ENCODE measurements at regions not wholly inside any gene's neighbourhood (a gene's known extent, or its start where the extent isn't known, plus 50 kb on each side); places are given as distances from the start of the nearest gene placed in this dataset.

GRCh38 chr15:93943586-93943985 is 287.8 kb upstream of the MCTP2 start:
- Histone ChIP-seq H3K36me3 (ENCODE audit: control insufficient read depth in 2 of 3, insufficient read depth in 3 of 3, low read length in 3 of 3) (no peaks in the 10 kb centered on the region), H3K4me3 (ENCODE audit: low read length in 3 of 3) (no peak overlapping the region), H3K9ac (ENCODE audit: low read length in 3 of 3) (no peak overlapping the region), H3K9me3 (ENCODE audit: control insufficient read depth in 2 of 3, insufficient read depth in 1 of 3, low read length in 3 of 3) (no peaks in the 10 kb centered on the region), H3K4me1 (ENCODE audit: control insufficient read depth in 2 of 3, insufficient read depth in 2 of 3, low read depth in 1 of 3, low read length in 3 of 3) (peaks cover 0 to 5% (median 0%) of the 10 kb centered on the region in 3 donors), H3K27me3 (ENCODE audit: control insufficient read depth, insufficient read depth, low read length) (no peaks in the 10 kb centered on the region), H3K27ac (ENCODE audit: low read depth in 2 of 2, low read length in 2 of 2) (no peak overlapping the region)
- intact Hi-C loops (cut with DNase I), result no loop called here
- DNase-seq (no peak), FAIRE-seq (no peak)
- TF ChIP-seq CTCF (IDR thresholded peaks at IDR 0.05; ENCODE audit: borderline replicate concordance, extremely low read depth, insufficient read depth), result no peak

GRCh38 chr15:93942269-93942694 is 289.1 kb upstream of the MCTP2 start:
- peaks cover 0 to 5% (median 0%) of the 10 kb centered on the region in 3 donors for H3K4me1 ChIP-seq (ENCODE audit: control insufficient read depth in 2 of 3, insufficient read depth in 2 of 3, low read depth in 1 of 3, low read length in 3 of 3)
- DNase-seq (no peak), FAIRE-seq (no peak)
- no peak overlapping the region for H3K4me3 ChIP-seq (ENCODE audit: low read length in 3 of 3)
- no peaks in the 10 kb centered on the region for H3K36me3 ChIP-seq (ENCODE audit: control insufficient read depth in 2 of 3, insufficient read depth in 3 of 3, low read length in 3 of 3)
- intact Hi-C loops (cut with DNase I), result no loop called here
- no peaks in the 10 kb centered on the region for H3K9me3 ChIP-seq (ENCODE audit: control insufficient read depth in 2 of 3, insufficient read depth in 1 of 3, low read length in 3 of 3)
- H3K9ac ChIP-seq (ENCODE audit: low read length in 3 of 3), result no peak overlapping the region
- no peak overlapping the region for H3K27ac ChIP-seq (ENCODE audit: low read depth in 2 of 2, low read length in 2 of 2)
- TF ChIP-seq CTCF (IDR thresholded peaks at IDR 0.05; ENCODE audit: borderline replicate concordance, extremely low read depth, insufficient read depth), result no peak
- no peaks in the 10 kb centered on the region for H3K27me3 ChIP-seq (ENCODE audit: control insufficient read depth, insufficient read depth, low read length)

GRCh38 chr15:93941697-93942096 is 289.7 kb upstream of the MCTP2 start:
- H3K27ac ChIP-seq (ENCODE audit: low read depth in 2 of 2, low read length in 2 of 2), result no peak overlapping the region
- H3K9me3 ChIP-seq (ENCODE audit: control insufficient read depth in 2 of 3, insufficient read depth in 1 of 3, low read length in 3 of 3), result no peaks in the 10 kb centered on the region
- DNase-seq (no peak), FAIRE-seq (no peak)
- no peaks in the 10 kb centered on the region for H3K36me3 ChIP-seq (ENCODE audit: control insufficient read depth in 2 of 3, insufficient read depth in 3 of 3, low read length in 3 of 3)
- peaks cover 0 to 5% (median 0%) of the 10 kb centered on the region in 3 donors for H3K4me1 ChIP-seq (ENCODE audit: control insufficient read depth in 2 of 3, insufficient read depth in 2 of 3, low read depth in 1 of 3, low read length in 3 of 3)
- intact Hi-C loops (cut with DNase I), result no loop called here
- no peak overlapping the region for H3K9ac ChIP-seq (ENCODE audit: low read length in 3 of 3)
- H3K27me3 ChIP-seq (ENCODE audit: control insufficient read depth, insufficient read depth, low read length), result no peaks in the 10 kb centered on the region
- TF ChIP-seq CTCF (IDR thresholded peaks at IDR 0.05; ENCODE audit: borderline replicate concordance, extremely low read depth, insufficient read depth), result no peak
- no peak overlapping the region for H3K4me3 ChIP-seq (ENCODE audit: low read length in 3 of 3)

GRCh38 chr15:93940226-93940625 is 291.1 kb upstream of the MCTP2 start:
- Histone ChIP-seq H3K4me3 (ENCODE audit: low read length in 3 of 3) (no peak overlapping the region), H3K27me3 (ENCODE audit: control insufficient read depth, insufficient read depth, low read length) (no peaks in the 10 kb centered on the region), H3K9me3 (ENCODE audit: control insufficient read depth in 2 of 3, insufficient read depth in 1 of 3, low read length in 3 of 3) (no peaks in the 10 kb centered on the region), H3K27ac (ENCODE audit: low read depth in 2 of 2, low read length in 2 of 2) (no peak overlapping the region), H3K4me1 (ENCODE audit: control insufficient read depth in 2 of 3, insufficient read depth in 2 of 3, low read depth in 1 of 3, low read length in 3 of 3) (peaks cover 0 to 5% (median 0%) of the 10 kb centered on the region in 3 donors), H3K36me3 (ENCODE audit: control insufficient read depth in 2 of 3, insufficient read depth in 3 of 3, low read length in 3 of 3) (no peaks in the 10 kb centered on the region), H3K9ac (ENCODE audit: low read length in 3 of 3) (no peak overlapping the region)
- DNase-seq, result no peak
- FAIRE-seq, result no peak
- TF ChIP-seq CTCF (IDR thresholded peaks at IDR 0.05; ENCODE audit: borderline replicate concordance, extremely low read depth, insufficient read depth), result no peak
- intact Hi-C loops (cut with DNase I), result no loop called here

Measured in kidney (tissue), 13 donors.